ENCODE measurements at regions not wholly inside any gene's neighbourhood (a gene's known extent, or its start where the extent isn't known, plus 50 kb on each side); places are given as distances from the start of the nearest gene placed in this dataset.

DNA sequence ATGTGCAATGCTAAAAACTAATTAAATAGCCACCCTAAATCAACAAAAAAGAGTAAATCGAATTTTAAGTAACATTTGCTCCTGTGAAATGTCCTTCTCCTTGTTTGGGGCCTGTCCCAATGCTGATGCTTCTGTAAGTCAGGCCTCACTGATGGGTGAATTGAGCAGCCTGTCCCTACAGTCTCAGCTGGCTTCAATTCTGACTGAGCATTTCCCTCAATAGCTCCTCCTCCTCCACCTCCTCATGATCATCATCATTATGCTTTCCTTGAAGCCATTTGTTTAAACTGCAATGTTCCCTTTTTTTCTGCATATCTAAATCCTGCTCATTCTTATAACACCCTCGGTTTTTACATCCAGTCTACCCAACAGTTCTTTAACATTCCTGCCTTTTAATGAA lies 137.2 kb upstream of the CELF4 start (continued):
- TF ChIP-seq SP4 (IDR thresholded peaks at IDR 0.05; ENCODE audit: low read length) (no peak), CTBP2 (IDR thresholded peaks at IDR 0.05; ENCODE audit: borderline replicate concordance, insufficient read depth, insufficient read length, low read length) (no peak), SRF (IDR thresholded peaks at IDR 0.05; ENCODE audit: low read depth, low read length) (no peak), BCL11A (IDR thresholded peaks at IDR 0.05; ENCODE audit: low read depth in 2 of 2, low read length in 2 of 2) (no peak)

Data from H1 (cell line).